ENCODE measurements at regions not wholly inside any gene's neighbourhood (a gene's known extent, or its start where the extent isn't known, plus 50 kb on each side); places are given as distances from the start of the nearest gene placed in this dataset.

DNA sequence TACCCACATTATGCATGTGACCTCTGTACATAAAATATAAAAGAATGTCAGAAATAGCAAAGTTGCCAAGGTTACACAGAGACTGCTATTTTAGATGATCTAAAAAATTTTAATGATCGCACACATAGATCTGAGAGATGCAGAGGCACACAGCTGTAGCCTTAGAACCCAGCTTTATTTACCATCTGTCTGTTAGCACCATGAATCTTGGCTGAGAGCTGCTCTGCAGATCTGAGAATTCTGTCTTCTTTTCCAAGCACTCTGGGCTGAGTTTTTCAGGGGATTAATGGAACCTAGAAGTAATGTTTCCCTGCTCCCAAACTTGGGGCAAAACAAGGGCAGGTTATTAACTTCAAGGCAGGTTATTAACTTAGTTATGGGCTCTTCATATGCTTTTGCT lies 248.7 kb upstream of the JAG1 start:
- TF ChIP-seq, protein P1, sequence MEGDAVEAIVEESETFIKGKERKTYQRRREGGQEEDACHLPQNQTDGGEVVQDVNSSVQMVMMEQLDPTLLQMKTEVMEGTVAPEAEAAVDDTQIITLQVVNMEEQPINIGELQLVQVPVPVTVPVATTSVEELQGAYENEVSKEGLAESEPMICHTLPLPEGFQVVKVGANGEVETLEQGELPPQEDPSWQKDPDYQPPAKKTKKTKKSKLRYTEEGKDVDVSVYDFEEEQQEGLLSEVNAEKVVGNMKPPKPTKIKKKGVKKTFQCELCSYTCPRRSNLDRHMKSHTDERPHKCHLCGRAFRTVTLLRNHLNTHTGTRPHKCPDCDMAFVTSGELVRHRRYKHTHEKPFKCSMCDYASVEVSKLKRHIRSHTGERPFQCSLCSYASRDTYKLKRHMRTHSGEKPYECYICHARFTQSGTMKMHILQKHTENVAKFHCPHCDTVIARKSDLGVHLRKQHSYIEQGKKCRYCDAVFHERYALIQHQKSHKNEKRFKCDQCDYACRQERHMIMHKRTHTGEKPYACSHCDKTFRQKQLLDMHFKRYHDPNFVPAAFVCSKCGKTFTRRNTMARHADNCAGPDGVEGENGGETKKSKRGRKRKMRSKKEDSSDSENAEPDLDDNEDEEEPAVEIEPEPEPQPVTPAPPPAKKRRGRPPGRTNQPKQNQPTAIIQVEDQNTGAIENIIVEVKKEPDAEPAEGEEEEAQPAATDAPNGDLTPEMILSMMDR (conservative IDR thresholded peaks at IDR 0.05) = no peak
- TF ChIP-seq EZH2 (IDR thresholded peaks at IDR 0.05; ENCODE audit: low read depth) = no peak
